GM12878 (cell line): ENCODE measurements at regions not wholly inside any gene's neighbourhood (a gene's known extent, or its start where the extent isn't known, plus 50 kb on each side); places are given as distances from the start of the nearest gene placed in this dataset.

Experiments
- CTCF ChIP-seq, 3 experiments: IDR thresholded peaks in 2 of 3; conservative IDR thresholded peaks in 1 of 3; 2 replicates each; pipeline ENCODE4 v1.5.1; 2011; ENCODE audit warnings: low read depth in 3 of 3, low read length in 3 of 3, mild to moderate bottlenecking in 3 of 3, control low read depth in 2 of 3, moderate library complexity in 2 of 3, inconsistent platforms in 1 of 3, mixed read lengths in 1 of 3; ENCODE audit not compliant: control insufficient read depth in 2 of 3, insufficient read depth in 1 of 3; ENCODE audit errors: extremely low read depth in 1 of 3
- EP300 ChIP-seq, 2 experiments: fragments of 150-350 bp in 1 of 2; IDR thresholded peaks; 2 replicates each; pipeline ENCODE4 v1.6.1; 2011 to 2012; ENCODE audit warnings: low read depth in 2 of 2, low read length in 2 of 2, borderline replicate concordance in 1 of 2, improper control_type of control experiment in 1 of 2, inconsistent platforms in 1 of 2; ENCODE audit not compliant: control insufficient read depth in 1 of 2
- GABPA ChIP-seq: IDR thresholded peaks from 2 replicates; pipeline ENCODE4 v1.6.1; 2014; ENCODE audit warnings: antibody characterized with exemption, low read depth, mild to moderate bottlenecking, inconsistent platforms
- MAX ChIP-seq: IDR thresholded peaks from 2 replicates; pipeline ENCODE4 v1.6.1; 2012; ENCODE audit warnings: low read depth, low read length, improper control_type of control experiment
- POLR2A ChIP-seq: IDR thresholded peaks from 2 replicates; pipeline ENCODE4 v1.6.1; 2011; ENCODE audit warnings: low read depth, mild to moderate bottlenecking, low read length
- POLR2AphosphoS2 ChIP-seq: IDR thresholded peaks from 2 replicates; pipeline ENCODE4 v1.6.1; 2011; ENCODE audit warnings: low read depth, mild to moderate bottlenecking, low read length, improper control_type of control experiment, moderate library complexity
- REST ChIP-seq: IDR thresholded peaks from 2 replicates; pipeline ENCODE4 v1.6.1; 2012; ENCODE audit warnings: mild to moderate bottlenecking, low read depth, low read length
- TCF12 ChIP-seq: IDR thresholded peaks from 2 replicates; pipeline ENCODE4 v1.6.1; 2011; ENCODE audit warnings: low read depth, mild to moderate bottlenecking, low read length
- YY1 ChIP-seq: IDR thresholded peaks from 2 replicates; pipeline ENCODE4 v1.6.1; 2011; ENCODE audit warnings: low read depth, mild to moderate bottlenecking, low read length
- ZBTB40 ChIP-seq: fragments of 450-650 bp; IDR thresholded peaks from 2 replicates; pipeline ENCODE4 v1.6.1; 2016; ENCODE audit warnings: mild to moderate bottlenecking, moderate library complexity, borderline replicate concordance
- ZNF24 ChIP-seq: fragments of 450-650 bp; IDR thresholded peaks from 2 replicates; pipeline ENCODE4 v1.6.1; 2017; ENCODE audit warnings: antibody characterized with exemption, mild to moderate bottlenecking
- TF ChIP-seq, protein P1 (sequence below): fragments of 450-650 bp; IDR thresholded peaks from 2 replicates; pipeline ENCODE4 v1.6.1; 2017; ENCODE audit warnings: mild to moderate bottlenecking

GRCh38 chr10:129025787-129026186 is 441.3 kb upstream of the MGMT start:
- TF ChIP-seq POLR2AphosphoS2 (no peak), GABPA (no peak), ZNF24 (no peak), REST (no peak), CTCF (IDR thresholded peaks at IDR 0.05 in 2 of 3, conservative IDR thresholded peaks at IDR 0.05 in 1 of 3; ENCODE audit: control insufficient read depth in 2 of 3, extremely low read depth in 1 of 3, insufficient read depth in 1 of 3, low read depth in 3 of 3, low read length in 3 of 3) (no peak), MAX (no peak), ZBTB40 (no peak), EP300 (IDR thresholded peaks at IDR 0.05; ENCODE audit: borderline replicate concordance in 1 of 2, control insufficient read depth in 1 of 2, low read depth in 2 of 2, low read length in 2 of 2) (no peak), TCF12 (no peak), YY1 (no peak), POLR2A (no peak)
- TF ChIP-seq, protein P1, sequence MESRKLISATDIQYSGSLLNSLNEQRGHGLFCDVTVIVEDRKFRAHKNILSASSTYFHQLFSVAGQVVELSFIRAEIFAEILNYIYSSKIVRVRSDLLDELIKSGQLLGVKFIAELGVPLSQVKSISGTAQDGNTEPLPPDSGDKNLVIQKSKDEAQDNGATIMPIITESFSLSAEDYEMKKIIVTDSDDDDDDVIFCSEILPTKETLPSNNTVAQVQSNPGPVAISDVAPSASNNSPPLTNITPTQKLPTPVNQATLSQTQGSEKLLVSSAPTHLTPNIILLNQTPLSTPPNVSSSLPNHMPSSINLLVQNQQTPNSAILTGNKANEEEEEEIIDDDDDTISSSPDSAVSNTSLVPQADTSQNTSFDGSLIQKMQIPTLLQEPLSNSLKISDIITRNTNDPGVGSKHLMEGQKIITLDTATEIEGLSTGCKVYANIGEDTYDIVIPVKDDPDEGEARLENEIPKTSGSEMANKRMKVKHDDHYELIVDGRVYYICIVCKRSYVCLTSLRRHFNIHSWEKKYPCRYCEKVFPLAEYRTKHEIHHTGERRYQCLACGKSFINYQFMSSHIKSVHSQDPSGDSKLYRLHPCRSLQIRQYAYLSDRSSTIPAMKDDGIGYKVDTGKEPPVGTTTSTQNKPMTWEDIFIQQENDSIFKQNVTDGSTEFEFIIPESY, result no peak
